ENCODE measurements at regions not wholly inside any gene's neighbourhood (a gene's known extent, or its start where the extent isn't known, plus 50 kb on each side); places are given as distances from the start of the nearest gene placed in this dataset.

DNA sequence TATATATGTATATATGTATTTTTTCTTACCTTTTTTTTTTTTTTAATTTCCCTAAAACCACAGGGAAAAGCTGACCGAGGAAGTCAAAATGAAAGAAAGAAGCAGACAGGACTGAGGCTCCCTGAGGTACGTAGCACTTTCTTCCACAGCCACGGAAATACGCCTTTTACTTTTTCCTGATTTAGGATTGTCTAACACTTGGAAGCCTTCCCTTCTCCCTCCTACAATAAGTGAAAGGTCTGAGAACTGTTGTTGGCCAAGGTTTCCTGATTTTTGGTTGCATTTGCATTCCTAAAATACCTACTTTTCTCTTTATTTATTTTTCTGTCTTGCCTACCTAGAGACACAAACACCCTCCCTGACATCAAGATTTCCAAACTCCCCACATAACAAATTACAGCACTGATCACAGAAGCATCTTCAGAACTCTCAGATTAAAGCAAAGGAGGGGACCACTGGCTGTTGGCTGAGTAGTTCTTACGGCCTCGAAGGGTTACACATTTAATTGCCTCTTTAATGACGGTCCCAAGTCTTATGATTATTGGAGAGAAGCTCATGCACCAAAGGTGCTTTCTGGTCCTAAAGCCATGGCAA, 778.5 kb upstream of the FANCL start:
- no peak for DNase-seq

DNA sequence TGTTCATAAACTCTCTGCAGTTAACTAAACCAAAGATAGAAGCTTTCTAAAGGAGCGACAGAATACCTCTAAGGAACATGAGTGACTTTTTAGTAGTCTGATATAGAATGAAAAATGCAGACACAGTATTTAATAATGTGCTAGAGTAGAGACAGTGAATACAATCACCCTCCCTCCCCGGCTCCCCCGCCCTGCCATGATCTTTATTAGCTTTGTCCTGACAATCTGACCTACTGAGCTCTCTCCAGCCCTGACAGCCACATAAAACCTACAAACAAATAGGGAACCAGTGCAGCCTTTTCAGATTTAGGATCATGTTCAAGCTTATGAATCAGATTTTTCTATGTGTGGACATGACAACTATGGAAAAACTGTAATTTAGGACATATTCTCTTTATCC, 777.6 kb upstream of the FANCL start:
- DNase-seq = no peak

DNA sequence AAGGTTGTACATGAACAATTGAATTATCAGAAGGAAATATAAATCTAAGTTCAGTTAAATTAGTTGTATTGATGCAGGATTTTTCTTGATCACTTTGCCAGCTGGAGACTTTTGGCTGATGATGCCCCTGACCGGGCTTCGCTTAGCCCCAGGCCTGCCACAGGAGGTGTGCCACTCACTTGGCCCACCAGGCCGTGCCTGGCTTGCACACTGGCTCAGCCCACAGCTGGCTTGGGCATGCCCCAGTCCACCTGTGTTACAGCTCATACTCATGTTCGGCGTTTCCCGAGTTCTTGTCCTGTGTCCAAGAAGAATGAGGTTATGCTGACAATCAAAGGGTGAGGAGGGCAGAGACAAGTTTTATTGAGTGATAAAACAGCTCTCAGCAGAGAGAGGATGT, 773.9 kb upstream of the FANCL start:
- DNase-seq = no peak

DNA sequence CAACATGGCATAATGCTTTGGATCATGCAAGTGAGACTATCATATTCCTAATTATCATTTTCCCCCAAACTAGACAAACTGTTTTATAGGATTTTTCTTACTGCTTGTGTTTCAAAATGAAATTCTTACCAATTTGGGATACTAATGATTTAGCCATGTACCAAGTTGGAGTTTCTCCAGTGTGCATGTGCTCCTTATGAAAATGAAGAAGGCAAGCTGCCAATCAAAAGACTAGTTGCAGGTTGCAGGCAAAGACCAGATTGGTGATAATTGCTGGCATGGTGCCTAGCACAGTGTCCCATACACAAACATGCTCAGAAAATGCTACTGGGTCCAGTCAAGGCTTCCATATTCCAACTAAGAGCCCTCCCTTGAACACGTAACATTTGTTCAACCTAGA, 771.8 kb upstream of the FANCL start:
- DNase-seq = no peak

DNA sequence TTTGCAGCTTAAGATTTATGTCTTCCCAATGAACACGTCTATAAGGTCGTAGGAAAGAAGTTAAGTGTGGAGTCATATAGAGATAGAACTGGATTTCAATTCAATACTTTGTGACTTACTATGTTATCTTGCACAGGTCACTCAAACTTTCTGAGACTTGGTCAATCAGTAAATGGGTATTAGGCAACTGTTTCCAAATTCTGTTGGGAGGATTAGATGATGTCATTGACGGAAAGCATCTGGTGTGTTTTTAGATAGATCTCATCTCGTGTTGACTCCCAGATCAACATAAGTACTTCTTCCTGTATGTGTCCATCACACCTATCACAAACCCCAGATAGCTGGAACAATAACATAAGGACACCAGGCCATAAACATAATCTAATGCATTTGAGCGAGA, 771.1 kb upstream of the FANCL start:
- DNase-seq = no peak

DNA sequence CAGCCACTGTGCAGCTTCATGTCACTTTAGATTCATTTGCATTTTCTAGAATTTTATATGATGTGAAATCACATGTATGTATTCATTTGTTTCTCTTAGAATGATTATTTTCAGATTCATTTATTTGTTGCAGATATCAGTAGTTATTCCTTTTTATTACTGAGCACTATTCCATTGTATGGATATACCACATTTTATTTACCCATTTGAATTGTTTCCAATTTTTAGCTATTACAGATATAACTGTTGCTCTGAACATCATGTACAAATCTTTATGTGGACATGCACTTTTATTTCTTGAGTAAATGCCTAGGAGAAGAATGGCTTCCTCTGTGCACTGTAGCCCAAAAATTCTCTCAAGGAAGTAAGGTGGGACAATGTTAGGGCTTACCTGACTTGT, 767.8 kb upstream of the FANCL start:
- no peak for DNase-seq

DNA sequence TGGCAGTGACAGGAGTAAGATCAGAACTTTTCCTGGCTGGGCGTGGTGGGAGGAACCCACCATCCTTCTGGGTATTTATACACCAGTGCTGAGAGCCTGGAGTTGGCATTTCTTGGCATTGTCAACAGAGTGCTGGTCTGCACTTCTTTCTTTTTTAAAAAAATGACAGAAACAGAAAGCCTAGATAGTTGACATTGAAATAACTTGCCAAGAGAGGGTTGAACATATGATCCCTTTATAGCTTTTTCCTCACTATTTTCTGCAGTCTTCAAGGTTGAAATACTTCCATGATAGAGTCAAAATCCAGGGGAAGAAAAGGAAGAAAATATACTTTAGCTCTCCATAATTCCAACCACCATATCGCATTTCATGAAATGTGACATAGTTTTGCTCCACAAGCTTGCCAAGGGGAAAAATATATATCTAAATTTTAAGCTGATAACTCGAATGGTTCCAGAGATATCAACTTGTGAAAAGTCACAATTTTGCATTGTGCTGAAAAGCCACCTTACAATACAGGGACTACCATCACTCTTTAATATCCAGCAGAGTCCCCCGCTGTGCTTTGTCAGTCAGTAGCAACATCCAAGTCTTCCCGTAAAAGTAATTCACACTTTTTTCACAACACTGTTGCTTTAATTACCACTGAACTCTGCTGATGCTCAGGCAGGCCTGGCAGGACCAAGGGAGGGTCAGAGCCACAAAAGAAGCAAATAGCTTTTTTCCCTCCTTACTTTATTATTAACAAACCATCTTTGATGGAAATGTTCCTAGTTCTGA, 764.9 kb upstream of the FANCL start:
- DNase-seq = no peak

DNA sequence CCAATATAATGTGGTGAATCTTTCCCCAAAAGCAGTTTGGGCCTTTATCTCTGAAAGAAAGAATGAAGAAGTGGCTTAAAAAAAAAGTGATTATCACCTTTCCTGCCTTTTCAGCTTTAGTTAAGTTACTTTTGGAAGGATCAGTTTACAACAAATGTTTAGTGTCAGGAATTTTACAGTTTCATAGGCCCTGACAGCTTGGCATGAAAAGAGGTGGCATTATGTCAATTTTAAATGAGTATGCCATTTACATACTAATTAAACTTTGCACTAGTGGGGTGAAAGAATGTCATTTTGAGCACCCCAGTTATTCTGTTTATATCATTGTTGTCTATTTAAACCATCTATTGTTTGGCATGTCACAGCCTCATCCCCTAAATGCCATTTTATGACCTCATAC, 763.5 kb upstream of the FANCL start:
- no peak for DNase-seq

DNA sequence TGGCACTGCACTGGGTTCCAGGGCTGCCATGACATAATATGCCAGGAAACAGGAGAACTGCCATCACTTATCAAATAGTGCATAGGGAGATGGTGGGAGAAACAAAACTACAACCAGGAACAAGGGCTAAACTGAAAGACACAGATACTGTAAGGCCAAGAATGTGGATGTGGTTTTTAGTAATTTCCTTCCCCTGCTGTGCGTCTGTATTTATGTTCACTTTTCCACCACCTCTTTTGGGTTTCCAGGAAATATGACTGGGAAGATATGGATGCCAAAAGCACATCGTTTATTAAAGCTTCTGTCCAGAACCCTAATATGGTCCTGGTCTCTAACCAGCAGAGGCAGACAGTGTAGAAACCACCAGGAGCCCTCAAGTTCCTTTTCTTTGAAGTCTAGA, 759.7 kb upstream of the FANCL start:
- DNase-seq = no peak

DNA sequence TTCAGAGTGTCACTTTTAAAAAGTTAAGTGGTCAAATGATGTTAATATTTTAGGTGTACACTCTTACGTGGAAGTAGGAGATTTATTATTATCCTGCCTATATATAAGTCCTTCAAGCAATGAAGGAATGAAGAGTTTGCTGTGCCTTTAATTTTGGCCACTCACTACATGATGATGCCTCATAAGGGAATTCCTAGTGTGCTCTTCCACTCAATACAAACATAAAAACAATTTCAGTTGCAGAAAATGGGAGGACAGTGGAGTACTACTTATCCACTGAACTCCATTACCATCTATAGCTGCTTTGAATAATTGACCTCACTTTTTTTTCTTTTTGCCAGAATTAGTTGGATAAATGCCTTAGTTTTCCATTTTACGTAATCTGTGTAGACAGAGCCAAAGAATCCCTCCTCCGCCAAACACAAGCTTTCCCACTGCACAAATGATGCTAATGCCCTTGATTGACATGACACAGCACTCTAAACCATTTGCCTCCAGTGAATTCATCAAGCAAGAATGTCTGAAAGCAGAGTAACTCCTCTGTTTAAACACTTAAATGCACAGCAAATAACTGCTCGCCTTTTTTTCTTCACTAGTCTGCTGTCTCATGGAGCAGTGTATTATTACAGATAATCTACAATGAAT, 751.1 kb upstream of the FANCL start:
- no peak for DNase-seq

DNA sequence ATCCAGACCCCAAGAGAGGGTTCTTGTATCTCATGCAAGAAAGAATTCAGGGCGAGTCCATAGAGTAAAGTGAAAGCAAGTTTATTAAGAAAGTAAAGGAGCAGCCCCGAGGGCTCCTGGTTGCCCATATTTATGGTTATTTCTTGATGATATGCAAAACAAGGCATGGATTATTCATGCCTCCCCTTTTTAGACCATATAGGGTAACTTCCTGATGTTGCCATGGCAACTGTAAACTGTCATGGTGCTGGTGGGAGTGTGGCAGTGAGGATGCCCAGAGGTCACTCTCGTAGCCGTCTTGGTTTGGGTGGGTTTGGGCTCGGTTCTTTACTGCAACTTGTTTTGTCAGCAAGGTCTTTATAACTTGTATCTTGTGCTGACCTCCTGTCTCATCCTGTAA, 750.2 kb upstream of the FANCL start:
- DNase-seq = no peak

DNA sequence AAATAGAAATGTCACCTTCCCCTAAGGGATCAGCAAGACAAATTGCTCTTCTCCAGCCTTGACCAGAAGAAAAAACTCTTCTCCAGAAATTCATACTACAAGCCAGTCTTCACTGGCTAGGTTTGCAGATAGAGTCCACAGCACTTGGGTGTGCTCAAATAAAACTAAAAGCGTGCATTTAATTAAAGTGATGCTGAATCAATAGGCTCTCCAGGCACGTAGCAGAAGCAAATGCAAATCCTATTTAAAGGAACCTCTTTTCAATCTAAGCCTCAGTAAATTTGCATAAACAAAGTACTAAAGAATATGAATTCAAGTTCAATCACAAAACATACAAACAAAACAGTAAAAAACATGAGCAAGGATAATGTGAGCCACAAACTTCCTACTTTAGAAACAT, 744.4 kb upstream of the FANCL start:
- no peak for DNase-seq

DNA sequence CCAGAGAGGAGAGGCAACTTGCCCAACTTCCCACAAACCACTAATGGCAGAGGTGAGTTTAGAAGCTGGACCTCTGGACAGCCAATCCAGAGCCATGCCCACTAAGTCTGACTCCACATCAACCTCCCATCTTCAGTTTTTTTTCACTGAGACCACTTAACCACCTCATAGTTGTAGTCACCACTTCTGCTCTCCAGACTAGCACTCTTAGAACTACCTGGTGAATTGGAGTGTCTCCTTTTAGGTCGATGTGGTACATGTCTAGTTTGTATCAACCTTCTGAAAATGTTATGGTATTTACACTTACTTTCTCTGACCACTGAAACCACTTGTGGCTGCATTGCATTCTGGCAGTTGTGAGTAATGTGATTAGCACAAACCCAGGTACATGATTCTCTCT, 743.6 kb upstream of the FANCL start:
- no peak for DNase-seq

DNA sequence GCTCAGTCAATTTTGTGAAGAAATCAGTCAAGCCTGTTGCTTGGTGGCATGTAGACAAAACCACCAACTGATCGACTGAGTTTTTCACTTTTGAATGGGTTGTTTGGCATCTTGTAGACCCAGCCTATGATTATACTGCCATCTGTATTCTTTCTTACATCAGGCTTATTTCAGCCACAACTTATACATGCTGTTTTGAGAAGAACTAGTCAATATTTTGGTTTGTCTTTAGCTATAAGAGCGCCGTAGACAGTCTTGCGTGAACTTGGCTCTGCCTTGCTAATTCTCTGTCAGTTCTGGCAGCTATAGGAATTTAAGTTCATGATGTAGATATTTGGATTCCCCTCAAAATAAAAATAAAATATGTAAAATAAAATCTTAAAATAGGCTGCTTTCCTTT, 742.0 kb upstream of the FANCL start:
- DNase-seq = no peak

DNA sequence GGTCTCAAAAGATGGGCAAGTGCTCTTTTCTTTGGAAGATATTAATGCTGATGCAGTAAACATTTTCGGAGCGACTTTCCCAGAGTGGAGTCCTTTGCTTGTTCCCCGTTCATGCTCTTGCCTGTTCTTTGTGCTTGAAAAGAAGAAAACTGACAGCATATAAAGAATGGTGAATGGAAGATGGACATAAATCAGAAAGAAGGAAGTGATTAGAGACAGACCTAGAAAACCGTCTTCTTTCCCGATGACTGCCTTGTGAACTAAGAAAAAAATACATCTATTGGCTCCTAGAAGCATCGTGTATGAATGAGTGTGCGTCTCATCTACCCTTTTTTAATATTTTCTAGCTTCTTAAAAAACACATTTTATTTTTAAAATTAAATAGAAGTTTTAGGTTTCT, 740.1 kb upstream of the FANCL start:
- no peak for DNase-seq

DNA sequence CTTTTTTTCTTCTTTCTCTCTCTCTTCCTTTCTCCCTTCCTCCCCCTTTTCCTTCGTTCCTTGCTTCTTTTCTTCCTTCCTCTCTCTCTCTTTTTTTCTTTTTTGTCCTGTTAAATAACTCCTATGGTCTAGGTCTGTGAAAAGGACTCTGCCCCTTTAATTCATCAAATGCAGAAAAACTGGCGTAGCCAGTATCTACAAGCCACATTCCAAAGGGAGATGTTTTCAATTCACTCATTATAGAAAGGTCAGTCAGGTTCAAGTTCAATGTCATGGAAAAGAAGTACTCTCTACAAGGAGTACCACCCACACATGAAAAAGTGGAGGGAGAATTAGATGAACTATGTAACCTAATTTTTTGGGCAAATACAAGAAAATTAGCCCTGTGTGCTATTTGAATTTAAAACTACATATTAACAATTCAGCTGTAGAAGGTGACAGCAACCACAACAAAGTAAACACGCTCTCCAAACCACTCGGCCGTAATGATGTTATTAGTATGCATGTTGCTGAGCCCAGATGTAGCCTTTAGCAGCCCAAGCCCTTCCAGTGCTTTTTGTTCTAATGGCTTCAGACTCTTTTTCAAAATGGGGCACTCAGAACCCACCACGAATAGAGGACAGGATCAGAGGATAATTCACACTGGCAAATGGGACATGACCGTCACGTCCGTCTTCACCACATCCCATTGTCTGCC, 735.4 kb upstream of the FANCL start:
- no peak for DNase-seq

DNA sequence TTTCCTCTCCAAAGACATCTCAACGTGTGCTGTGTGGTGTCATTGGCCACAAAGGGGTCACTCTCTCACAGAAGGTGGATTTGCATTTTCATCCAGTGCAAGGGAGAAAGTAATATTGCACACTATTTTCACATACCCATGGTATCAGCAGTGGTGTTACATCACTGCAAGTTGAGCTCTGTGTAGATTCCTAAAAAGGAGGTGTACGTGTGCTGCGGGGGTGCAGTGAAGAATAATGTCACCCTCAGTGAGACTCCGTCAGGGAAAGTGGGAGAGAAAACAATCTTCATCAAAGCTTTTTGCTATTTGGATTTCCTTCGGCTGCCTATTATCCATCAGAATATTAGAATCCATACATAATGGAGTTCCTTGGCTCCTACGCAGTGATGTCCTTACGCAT, 733.8 kb upstream of the FANCL start:
- no peak for DNase-seq

DNA sequence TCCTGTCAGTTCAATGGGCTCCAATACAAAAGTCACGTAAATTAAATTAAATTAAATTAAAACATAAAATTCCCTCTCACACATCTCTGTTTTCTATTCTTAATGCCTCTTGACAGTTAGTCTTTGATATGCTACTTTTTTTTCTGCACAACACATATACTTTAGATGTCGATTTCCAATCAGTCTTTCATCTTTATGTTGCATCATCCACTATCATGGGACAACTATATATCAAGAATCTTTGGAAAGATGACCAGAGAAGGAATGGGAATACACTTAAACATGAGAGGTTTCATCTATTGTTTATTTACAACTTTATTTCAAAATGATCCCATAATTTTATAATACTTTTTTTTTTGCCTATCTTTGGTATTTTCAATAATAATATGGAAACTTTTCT, 733.3 kb upstream of the FANCL start:
- no peak for DNase-seq

DNA sequence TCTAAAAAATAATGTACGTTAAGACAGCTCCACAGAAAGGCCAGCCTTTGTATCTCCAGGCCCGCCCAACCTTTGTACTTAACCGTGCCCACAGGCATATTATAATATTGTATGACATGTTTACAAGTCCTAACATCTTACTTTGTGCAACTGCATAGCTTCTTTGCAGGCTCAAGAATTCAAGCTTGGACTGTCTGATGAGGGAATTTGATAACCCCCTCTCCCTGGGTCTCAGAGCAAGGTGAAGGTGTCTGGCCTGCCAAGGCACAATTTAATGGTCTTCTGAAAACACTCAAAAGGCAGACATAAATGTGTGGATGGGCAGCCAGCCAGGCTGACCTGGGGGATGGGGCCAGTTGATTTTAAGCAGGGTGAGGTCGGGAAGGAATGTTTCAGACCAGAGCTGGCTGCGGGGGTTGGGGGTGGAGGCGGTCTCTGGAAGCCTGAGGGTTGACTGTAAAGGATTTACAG, 732.7 kb upstream of the FANCL start:
- no peak for DNase-seq

DNA sequence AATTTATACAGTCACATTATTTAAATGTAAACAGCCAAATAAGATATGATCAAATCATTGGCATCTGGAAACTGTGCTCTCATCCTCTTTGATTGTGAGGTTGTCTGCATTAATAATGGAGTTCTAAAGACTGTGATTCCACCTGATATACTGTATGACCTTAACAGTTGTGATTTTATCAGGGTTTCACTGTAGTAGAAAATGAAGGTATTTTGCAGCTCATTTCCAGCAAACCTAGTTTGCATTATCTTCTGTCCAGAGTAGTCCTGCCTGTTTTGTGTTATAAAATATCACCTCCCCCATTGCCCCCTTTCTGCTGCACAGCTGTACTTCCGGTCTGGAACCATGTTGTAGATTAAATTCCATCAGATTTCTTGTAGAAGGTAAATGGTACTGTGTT, 731.6 kb upstream of the FANCL start:
- no peak for DNase-seq

DNA sequence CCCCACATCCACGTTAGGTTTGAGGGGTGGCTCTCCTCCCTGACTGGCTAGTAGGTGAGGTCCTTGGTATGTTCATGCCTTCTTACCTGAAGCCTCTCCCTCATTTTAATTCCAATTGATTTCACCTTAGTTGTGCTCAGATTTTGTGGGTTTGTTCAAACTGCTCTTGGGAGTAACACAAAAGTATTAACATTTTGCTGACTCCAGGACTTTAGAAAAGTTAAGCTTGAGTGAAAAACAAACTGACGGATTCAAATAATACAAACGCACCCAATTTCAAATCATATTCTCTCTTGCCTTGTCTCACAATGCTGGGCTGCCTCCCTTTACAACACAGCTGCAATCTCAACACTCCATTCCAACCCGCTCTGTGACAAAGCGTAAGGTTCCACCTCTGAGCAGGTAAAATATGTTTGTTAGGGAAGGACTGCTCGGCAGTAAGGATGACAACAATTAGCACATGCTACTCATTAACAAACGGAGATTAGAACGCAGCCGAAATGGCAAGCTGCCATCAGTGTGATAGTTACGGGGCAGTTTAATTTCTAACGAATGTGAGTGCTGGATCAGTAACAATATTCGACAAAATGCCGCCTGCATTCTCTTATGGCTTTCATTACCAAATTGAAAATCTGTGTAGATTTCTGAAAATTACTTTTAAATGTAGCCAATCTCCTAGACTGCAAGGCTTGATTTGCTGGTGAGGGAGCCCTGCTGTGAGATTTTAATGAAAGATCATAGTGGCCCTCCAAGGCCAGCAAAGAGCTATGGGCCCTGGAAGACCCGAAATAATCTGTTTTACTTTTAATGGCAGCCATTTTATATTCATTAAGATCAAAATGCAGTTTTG, 730.6 kb upstream of the FANCL start:
- no peak for DNase-seq

DNA sequence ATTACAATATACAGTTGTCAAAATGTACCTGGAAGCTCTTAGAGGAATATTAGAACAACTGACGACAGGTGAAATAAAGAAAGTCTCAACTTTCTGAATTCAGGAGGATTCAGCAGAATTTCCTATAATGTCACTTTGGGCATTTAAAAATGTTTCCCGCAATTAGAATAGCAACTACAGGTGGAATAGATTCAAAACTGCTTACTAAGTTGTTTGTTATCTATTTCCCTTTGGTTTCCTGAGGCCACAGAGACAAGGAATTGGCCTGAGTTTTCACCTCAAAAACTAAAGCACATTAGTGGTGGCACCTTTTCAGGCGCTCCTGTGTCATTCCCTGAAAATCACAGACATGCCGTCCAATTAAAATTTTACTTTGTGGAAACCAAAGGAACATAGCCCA, 729.2 kb upstream of the FANCL start:
- no peak for DNase-seq

DNA sequence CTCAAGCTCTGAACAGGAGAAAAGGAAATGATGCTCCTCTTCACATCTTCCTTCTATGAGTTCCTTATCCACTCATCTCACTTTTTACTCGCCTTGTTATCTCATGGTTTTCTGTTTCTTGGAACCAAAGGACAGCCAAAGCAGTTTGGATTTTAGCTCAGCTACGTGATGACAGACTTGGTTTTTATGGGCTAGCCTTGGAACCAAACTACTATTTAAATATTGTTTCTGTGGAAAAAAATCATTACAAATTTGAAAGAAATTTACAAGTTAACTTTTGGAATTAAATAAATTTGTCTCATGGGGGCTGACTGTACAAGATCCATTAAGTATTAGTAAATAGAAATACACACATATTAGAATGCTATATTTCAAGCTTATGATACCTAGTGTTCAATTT, 727.8 kb upstream of the FANCL start:
- no peak for DNase-seq
